ENCODE measurements at regions not wholly inside any gene's neighbourhood (a gene's known extent, or its start where the extent isn't known, plus 50 kb on each side); places are given as distances from the start of the nearest gene placed in this dataset.

GRCh38 chr3:40996382-40996781 is 202.9 kb upstream of the CTNNB1 start:
- no peak overlapping the region for H3K27ac ChIP-seq (ENCODE audit: low read depth, low read length)
- no peaks in the 10 kb centered on the region for H3K79me2 ChIP-seq (ENCODE audit: control insufficient read depth, insufficient read depth, low read length, unreplicated experiment)
- H3K4me3 ChIP-seq (ENCODE audit: low read depth, low read length), result no peak overlapping the region
- no peak overlapping the region for H2AFZ ChIP-seq (ENCODE audit: low read length, unreplicated experiment)
- no peaks in the 10 kb centered on the region for H3K36me3 ChIP-seq (ENCODE audit: insufficient read depth, low read length)
- no peaks in the 10 kb centered on the region for H3K4me1 ChIP-seq (ENCODE audit: control insufficient read depth, insufficient read depth, low read length, unreplicated experiment)
- peaks cover 7% of the 10 kb centered on the region; the same call in 1 of the 2 replicates for H3K27me3 ChIP-seq (ENCODE audit: insufficient read depth, low read length)

GRCh38 chr3:40996827-40997710 is 202.2 kb upstream of the CTNNB1 start:
- H3K79me2 ChIP-seq (ENCODE audit: control insufficient read depth, insufficient read depth, low read length, unreplicated experiment), result no peaks in the 10 kb centered on the region
- H3K27me3 ChIP-seq (ENCODE audit: insufficient read depth, low read length), result peaks cover 7% of the 10 kb centered on the region; the same call in 1 of the 2 replicates
- no peak overlapping the region for H3K4me3 ChIP-seq (ENCODE audit: low read depth, low read length)
- H2AFZ ChIP-seq (ENCODE audit: low read length, unreplicated experiment), result no peak overlapping the region
- H3K27ac ChIP-seq (ENCODE audit: low read depth, low read length), result no peak overlapping the region
- H3K36me3 ChIP-seq (ENCODE audit: insufficient read depth, low read length), result no peaks in the 10 kb centered on the region
- H3K4me1 ChIP-seq (ENCODE audit: control insufficient read depth, insufficient read depth, low read length, unreplicated experiment), result no peaks in the 10 kb centered on the region

GRCh38 chr3:40997711-40998519 is 201.4 kb upstream of the CTNNB1 start:
- no peak overlapping the region for H3K4me3 ChIP-seq (ENCODE audit: low read depth, low read length)
- peaks cover 7% of the 10 kb centered on the region; the same call in 1 of the 2 replicates for H3K27me3 ChIP-seq (ENCODE audit: insufficient read depth, low read length)
- no peaks in the 10 kb centered on the region for H3K4me1 ChIP-seq (ENCODE audit: control insufficient read depth, insufficient read depth, low read length, unreplicated experiment)
- H3K27ac ChIP-seq (ENCODE audit: low read depth, low read length), result no peak overlapping the region
- H2AFZ ChIP-seq (ENCODE audit: low read length, unreplicated experiment), result no peak overlapping the region
- no peaks in the 10 kb centered on the region for H3K79me2 ChIP-seq (ENCODE audit: control insufficient read depth, insufficient read depth, low read length, unreplicated experiment)
- no peaks in the 10 kb centered on the region for H3K36me3 ChIP-seq (ENCODE audit: insufficient read depth, low read length)

- Histone ChIP-seq H3K27ac (ENCODE audit: low read depth, low read length) (no peak overlapping the region), H3K4me1 (ENCODE audit: control insufficient read depth, insufficient read depth, low read length, unreplicated experiment) (no peaks in the 10 kb centered on the region), H2AFZ (ENCODE audit: low read length, unreplicated experiment) (no peak overlapping the region), H3K79me2 (ENCODE audit: control insufficient read depth, insufficient read depth, low read length, unreplicated experiment) (no peaks in the 10 kb centered on the region), H3K27me3 (ENCODE audit: insufficient read depth, low read length) (peaks cover 21% of the 10 kb centered on the region; the same call in 1 of the 2 replicates), H3K36me3 (ENCODE audit: insufficient read depth, low read length) (no peaks in the 10 kb centered on the region), H3K4me3 (ENCODE audit: low read depth, low read length) (no peak overlapping the region)
Observed at GRCh38 chr3:40999682-41000081, 199.6 kb upstream of the CTNNB1 start.

- H3K27me3 ChIP-seq (ENCODE audit: insufficient read depth, low read length), result peaks cover 23% of the 10 kb centered on the region; the same call in 1 of the 2 replicates
- no peaks in the 10 kb centered on the region for H3K79me2 ChIP-seq (ENCODE audit: control insufficient read depth, insufficient read depth, low read length, unreplicated experiment)
- H3K4me1 ChIP-seq (ENCODE audit: control insufficient read depth, insufficient read depth, low read length, unreplicated experiment), result no peaks in the 10 kb centered on the region
- H3K36me3 ChIP-seq (ENCODE audit: insufficient read depth, low read length), result no peaks in the 10 kb centered on the region
- no peak overlapping the region for H3K27ac ChIP-seq (ENCODE audit: low read depth, low read length)
- H3K4me3 ChIP-seq (ENCODE audit: low read depth, low read length), result no peak overlapping the region
- H2AFZ ChIP-seq (ENCODE audit: low read length, unreplicated experiment), result no peak overlapping the region
Observed at GRCh38 chr3:41000471-41000870, 198.8 kb upstream of the CTNNB1 start.

- Histone ChIP-seq H3K27ac (ENCODE audit: low read depth, low read length) (no peak overlapping the region), H2AFZ (ENCODE audit: low read length, unreplicated experiment) (no peak overlapping the region), H3K79me2 (ENCODE audit: control insufficient read depth, insufficient read depth, low read length, unreplicated experiment) (no peaks in the 10 kb centered on the region), H3K27me3 (ENCODE audit: insufficient read depth, low read length) (peaks cover 23% of the 10 kb centered on the region; the same call in 1 of the 2 replicates), H3K36me3 (ENCODE audit: insufficient read depth, low read length) (no peaks in the 10 kb centered on the region), H3K4me1 (ENCODE audit: control insufficient read depth, insufficient read depth, low read length, unreplicated experiment) (no peaks in the 10 kb centered on the region), H3K4me3 (ENCODE audit: low read depth, low read length) (no peak overlapping the region)
Observed at GRCh38 chr3:41001556-41001955, 197.7 kb upstream of the CTNNB1 start.

GRCh38 chr3:41002104-41002503 is 197.2 kb upstream of the CTNNB1 start:
- H3K4me1 ChIP-seq (ENCODE audit: control insufficient read depth, insufficient read depth, low read length, unreplicated experiment), result no peaks in the 10 kb centered on the region
- no peak overlapping the region for H3K4me3 ChIP-seq (ENCODE audit: low read depth, low read length)
- H3K79me2 ChIP-seq (ENCODE audit: control insufficient read depth, insufficient read depth, low read length, unreplicated experiment), result no peaks in the 10 kb centered on the region
- no peaks in the 10 kb centered on the region for H3K36me3 ChIP-seq (ENCODE audit: insufficient read depth, low read length)
- H2AFZ ChIP-seq (ENCODE audit: low read length, unreplicated experiment), result no peak overlapping the region
- H3K27ac ChIP-seq (ENCODE audit: low read depth, low read length), result no peak overlapping the region
- H3K27me3 ChIP-seq (ENCODE audit: insufficient read depth, low read length), result peaks cover 23% of the 10 kb centered on the region; the same call in 1 of the 2 replicates

- peaks cover 16% of the 10 kb centered on the region; the same call in 1 of the 2 replicates for H3K27me3 ChIP-seq (ENCODE audit: insufficient read depth, low read length)
- H3K4me1 ChIP-seq (ENCODE audit: control insufficient read depth, insufficient read depth, low read length, unreplicated experiment), result no peaks in the 10 kb centered on the region
- no peak overlapping the region for H3K27ac ChIP-seq (ENCODE audit: low read depth, low read length)
- H3K36me3 ChIP-seq (ENCODE audit: insufficient read depth, low read length), result no peaks in the 10 kb centered on the region
- no peak overlapping the region for H2AFZ ChIP-seq (ENCODE audit: low read length, unreplicated experiment)
- no peaks in the 10 kb centered on the region for H3K79me2 ChIP-seq (ENCODE audit: control insufficient read depth, insufficient read depth, low read length, unreplicated experiment)
- no peak overlapping the region for H3K4me3 ChIP-seq (ENCODE audit: low read depth, low read length)
Observed at GRCh38 chr3:41007399-41007798, 191.9 kb upstream of the CTNNB1 start.

GRCh38 chr3:41011854-41012253 is 187.5 kb upstream of the CTNNB1 start:
- peaks cover 9% of the 10 kb centered on the region; the same call in 1 of the 2 replicates for H3K27me3 ChIP-seq (ENCODE audit: insufficient read depth, low read length)
- no peak overlapping the region for H2AFZ ChIP-seq (ENCODE audit: low read length, unreplicated experiment)
- no peaks in the 10 kb centered on the region for H3K79me2 ChIP-seq (ENCODE audit: control insufficient read depth, insufficient read depth, low read length, unreplicated experiment)
- no peaks in the 10 kb centered on the region for H3K36me3 ChIP-seq (ENCODE audit: insufficient read depth, low read length)
- no peak overlapping the region for H3K4me3 ChIP-seq (ENCODE audit: low read depth, low read length)
- H3K27ac ChIP-seq (ENCODE audit: low read depth, low read length), result no peak overlapping the region
- H3K4me1 ChIP-seq (ENCODE audit: control insufficient read depth, insufficient read depth, low read length, unreplicated experiment), result no peaks in the 10 kb centered on the region

GRCh38 chr3:41018855-41019254 is 180.4 kb upstream of the CTNNB1 start:
- Histone ChIP-seq H3K27me3 (ENCODE audit: insufficient read depth, low read length) (peaks cover 3% of the 10 kb centered on the region; the same call in 1 of the 2 replicates), H3K4me3 (ENCODE audit: low read depth, low read length) (no peak overlapping the region), H3K27ac (ENCODE audit: low read depth, low read length) (no peak overlapping the region), H3K4me1 (ENCODE audit: control insufficient read depth, insufficient read depth, low read length, unreplicated experiment) (no peaks in the 10 kb centered on the region), H3K36me3 (ENCODE audit: insufficient read depth, low read length) (no peaks in the 10 kb centered on the region), H2AFZ (ENCODE audit: low read length, unreplicated experiment) (no peak overlapping the region), H3K79me2 (ENCODE audit: control insufficient read depth, insufficient read depth, low read length, unreplicated experiment) (no peaks in the 10 kb centered on the region)

Data from ACC112 (cell line).